SH-SY5Y (cell line): ENCODE measurements at regions not wholly inside any gene's neighbourhood (a gene's known extent, or its start where the extent isn't known, plus 50 kb on each side); places are given as distances from the start of the nearest gene placed in this dataset.

ENCODE experiments used
- GATA2 ChIP-seq: IDR thresholded peaks from 2 replicates; pipeline ENCODE4 v1.6.1; 2011; ENCODE audit warnings: mild to moderate bottlenecking, low read depth, low read length
- GATA3 ChIP-seq: IDR thresholded peaks from 2 replicates; pipeline ENCODE4 v1.6.1; 2011; ENCODE audit warnings: low read depth, mild to moderate bottlenecking, low read length, moderate library complexity

DNA sequence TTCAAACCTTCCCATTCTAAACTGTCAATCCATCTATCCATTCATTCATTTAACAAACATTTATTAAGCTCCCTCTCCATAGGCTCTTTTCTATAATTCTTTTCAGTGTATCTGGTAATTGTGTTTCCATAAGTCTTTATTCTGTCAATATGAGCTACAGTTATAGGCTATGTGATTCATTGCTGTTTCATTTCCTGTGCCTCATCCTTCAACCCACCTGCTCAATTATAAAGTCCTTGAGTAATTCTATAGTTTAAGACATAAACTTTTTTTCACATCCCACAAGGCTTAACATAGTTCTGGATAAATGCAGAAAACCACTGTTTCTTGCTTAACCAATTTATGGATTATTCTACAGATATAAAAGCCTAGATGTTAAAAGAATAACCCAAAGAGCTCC is 84.2 kb upstream of the PIK3C3 start:
- no peak for TF ChIP-seq GATA2
- TF ChIP-seq GATA3: no peak
